Calu3 (cell line): ENCODE measurements at regions not wholly inside any gene's neighbourhood (a gene's known extent, or its start where the extent isn't known, plus 50 kb on each side); places are given as distances from the start of the nearest gene placed in this dataset.

Experiments
- BruUV-seq: library from RNA; stranded (reverse); fragments of 400-500 nt; replicated peaks from 2 replicates; lab custom pipeline; 2021; lab: Mats Ljungman, UMichigan
- CTCF ChIA-PET: fragments of 300-600 bp; sonication (Branson Sonifier 250); formaldehyde crosslinking; loops from one replicate; lab custom pipeline; 2022; ENCODE audit warnings: antibody characterized with exemption; lab: Charles Lee
- DNase-seq: peaks from one replicate; pipeline ENCODE4 v3.0.0; 2022
- H3K27ac Mint-ChIP-seq: one replicate; pipeline ENCODE4 v1.8.0; 2022; ENCODE audit warnings: mixed read lengths; ENCODE audit not compliant: unreplicated experiment
- H3K27me3 Mint-ChIP-seq: one replicate; pipeline ENCODE4 v1.8.0; 2022; ENCODE audit warnings: mixed read lengths; ENCODE audit not compliant: unreplicated experiment
- H3K36me3 Mint-ChIP-seq: one replicate; pipeline ENCODE4 v1.8.0; 2022; ENCODE audit warnings: mild to moderate bottlenecking, moderate library complexity, mixed read lengths; ENCODE audit not compliant: insufficient read depth, unreplicated experiment
- H3K4me1 Mint-ChIP-seq: one replicate; pipeline ENCODE4 v1.8.0; 2022; ENCODE audit warnings: mild to moderate bottlenecking, low read depth, mixed read lengths; ENCODE audit not compliant: unreplicated experiment
- H3K4me3 Mint-ChIP-seq: one replicate; pipeline ENCODE4 v1.8.0; 2022; ENCODE audit warnings: mild to moderate bottlenecking, low read depth, moderate library complexity, mixed read lengths; ENCODE audit not compliant: unreplicated experiment
- H3K9me3 Mint-ChIP-seq: one replicate; pipeline ENCODE4 v1.8.0; 2022; ENCODE audit warnings: low read depth, mixed read lengths; ENCODE audit not compliant: unreplicated experiment
- CTCF ChIP-seq: fragments of 200-600 bp; IDR thresholded peaks from one replicate; pipeline ENCODE4 v1.8.0; 2022; ENCODE audit warnings: antibody characterized with exemption; ENCODE audit not compliant: unreplicated experiment
- intact Hi-C: fragments of 100-400 bp; cut with micrococcal nuclease; formaldehyde crosslinking; loops from one replicate; pipeline ENCODE4 v1.10.0; 2022; ENCODE audit not compliant: unreplicated experiment

GRCh38 chr10:129389194-129389593, 77.8 kb upstream of the MGMT start:
- Mint-ChIP-seq H3K9me3 (peaks cover 6% of the 10 kb centered on the region), H3K4me1 (no peaks in the 10 kb centered on the region), H3K27me3 (no peaks in the 10 kb centered on the region), H3K4me3 (no peak overlapping the region), H3K36me3 (no peaks in the 10 kb centered on the region), H3K27ac (no peak overlapping the region)
- intact Hi-C loops, result no loop called here
- CTCF ChIA-PET, result no interaction called here
- TF ChIP-seq CTCF, result no peak
- no peak for DNase-seq
- BruUV-seq, result no TSS peak

DNA sequence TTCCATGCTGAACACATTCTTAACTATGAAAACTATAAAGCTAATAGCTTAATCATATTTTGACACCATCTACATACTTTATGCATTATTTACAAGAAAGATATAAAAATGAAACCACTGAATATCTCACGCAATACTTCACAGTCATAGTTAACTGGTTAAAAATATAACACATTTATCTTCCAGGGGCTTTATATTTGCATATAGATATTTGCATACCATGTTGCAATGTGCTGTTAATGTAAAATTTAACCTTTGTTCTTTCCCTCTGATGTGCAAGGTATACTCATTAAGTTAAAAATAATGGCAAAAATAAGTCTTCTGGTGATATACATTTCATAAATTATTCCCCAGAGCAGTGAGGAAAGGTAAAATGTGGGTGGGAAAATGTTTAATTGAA, 76.9 kb upstream of the MGMT start:
- no peak for TF ChIP-seq CTCF
- H3K4me3 Mint-ChIP-seq, result no peak overlapping the region
- CTCF ChIA-PET, result no interaction called here
- H3K27ac Mint-ChIP-seq, result no peak overlapping the region
- BruUV-seq, result no TSS peak
- H3K4me1 Mint-ChIP-seq, result no peaks in the 10 kb centered on the region
- peaks cover 6% of the 10 kb centered on the region for H3K9me3 Mint-ChIP-seq
- H3K27me3 Mint-ChIP-seq, result no peaks in the 10 kb centered on the region
- intact Hi-C loops, result no loop called here
- no peak for DNase-seq
- no peaks in the 10 kb centered on the region for H3K36me3 Mint-ChIP-seq

DNA sequence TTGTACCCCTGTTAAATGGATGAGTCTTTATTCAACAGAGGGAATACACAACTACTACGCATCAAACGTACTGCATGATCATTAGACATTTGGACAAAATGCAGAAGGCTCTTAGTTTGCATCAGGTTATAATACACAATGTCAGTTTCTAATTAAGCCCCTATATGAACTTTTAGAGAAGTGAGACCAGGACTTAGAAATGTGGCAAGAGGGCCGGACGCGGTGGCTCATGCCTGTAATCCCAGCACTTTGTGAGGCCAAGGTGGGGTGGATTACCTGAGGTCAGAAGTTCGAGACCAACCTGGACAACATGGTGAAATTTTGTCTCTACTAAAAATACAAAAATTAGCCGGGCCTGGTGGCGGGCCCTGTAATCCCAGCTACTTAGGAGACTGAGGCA, 76.3 kb upstream of the MGMT start:
- Mint-ChIP-seq H3K27ac (no peak overlapping the region), H3K4me1 (no peaks in the 10 kb centered on the region), H3K4me3 (no peak overlapping the region), H3K9me3 (peaks cover 3% of the 10 kb centered on the region), H3K27me3 (no peaks in the 10 kb centered on the region), H3K36me3 (no peaks in the 10 kb centered on the region)
- intact Hi-C loops, result no loop called here
- BruUV-seq, result no TSS peak
- no peak for DNase-seq
- TF ChIP-seq CTCF, result no peak
- CTCF ChIA-PET, result no interaction called here

DNA sequence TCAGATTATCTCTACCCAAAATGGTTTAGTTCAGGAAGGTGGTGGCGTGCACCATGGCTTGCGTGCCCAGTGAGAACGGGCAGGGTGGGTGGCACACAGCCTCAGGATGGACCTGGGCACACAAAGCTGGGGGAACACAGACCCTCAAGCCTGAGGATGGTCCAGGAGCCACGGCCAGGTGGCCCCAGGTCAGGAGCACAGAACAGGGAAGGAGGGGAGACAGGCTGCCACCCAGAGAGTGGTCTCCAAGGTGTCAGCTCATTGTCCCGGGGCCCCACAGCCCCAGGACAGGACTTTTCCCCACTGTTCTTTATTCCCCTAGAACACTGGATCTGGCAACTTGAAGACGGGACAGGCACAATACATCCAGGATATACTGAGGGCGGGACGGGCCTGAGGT, 75.6 kb upstream of the MGMT start:
- CTCF ChIA-PET, result no interaction called here
- no peaks in the 10 kb centered on the region for H3K36me3 Mint-ChIP-seq

More for the DNA sequence above, 75.6 kb upstream of the MGMT start:
- no peak overlapping the region for H3K27ac Mint-ChIP-seq
- DNase-seq, result no peak
- H3K9me3 Mint-ChIP-seq, result no peaks in the 10 kb centered on the region
- no peak overlapping the region for H3K4me3 Mint-ChIP-seq
- no TSS peak for BruUV-seq
- H3K27me3 Mint-ChIP-seq, result no peaks in the 10 kb centered on the region
- no peak for TF ChIP-seq CTCF
- no peaks in the 10 kb centered on the region for H3K4me1 Mint-ChIP-seq
- intact Hi-C loops, result no loop called here
